GM12892 (cell line): ENCODE measurements at regions not wholly inside any gene's neighbourhood (a gene's known extent, or its start where the extent isn't known, plus 50 kb on each side); places are given as distances from the start of the nearest gene placed in this dataset.

Experiments
- POLR2A ChIP-seq: IDR thresholded peaks from 2 replicates; pipeline ENCODE4 v1.6.1; 2011; ENCODE audit warnings: low read depth, low read length, control low read depth
- POLR2AphosphoS5 ChIP-seq: IDR thresholded peaks from 2 replicates; pipeline ENCODE4 v1.6.1; 2011; ENCODE audit warnings: low read depth, low read length, control low read depth
- TAF1 ChIP-seq: IDR thresholded peaks from 2 replicates; pipeline ENCODE4 v1.6.1; 2011; ENCODE audit warnings: low read depth, mild to moderate bottlenecking, control low read depth, low read length, borderline replicate concordance

GRCh38 chrX:26722666-26723428, 506.9 kb downstream of the MAGEB5 start:
- no peak for TF ChIP-seq TAF1
- TF ChIP-seq POLR2AphosphoS5 = no peak
- TF ChIP-seq POLR2A = no peak
